Dedifferentiated amniotic fluid mesenchymal stem cell (primary cell): ENCODE measurements at regions not wholly inside any gene's neighbourhood (a gene's known extent, or its start where the extent isn't known, plus 50 kb on each side); places are given as distances from the start of the nearest gene placed in this dataset.
"Not testable (repeated sequence)": the region's sequence is repeated elsewhere in the genome, so short reads cannot be mapped to it uniquely, and the experiment has no call there.

Experiments
- DNase-seq: peaks from one replicate; pipeline ENCODE4 v3.0.0-alpha.2; 2016; ENCODE audit errors: extremely low spot score

GRCh38 chr7:125391921-125392320, 462.3 kb upstream of the POT1 start:
- DNase-seq: no peak

- no peak for DNase-seq
Measured at GRCh38 chr7:125390981-125391380, 461.4 kb upstream of the POT1 start.

DNA sequence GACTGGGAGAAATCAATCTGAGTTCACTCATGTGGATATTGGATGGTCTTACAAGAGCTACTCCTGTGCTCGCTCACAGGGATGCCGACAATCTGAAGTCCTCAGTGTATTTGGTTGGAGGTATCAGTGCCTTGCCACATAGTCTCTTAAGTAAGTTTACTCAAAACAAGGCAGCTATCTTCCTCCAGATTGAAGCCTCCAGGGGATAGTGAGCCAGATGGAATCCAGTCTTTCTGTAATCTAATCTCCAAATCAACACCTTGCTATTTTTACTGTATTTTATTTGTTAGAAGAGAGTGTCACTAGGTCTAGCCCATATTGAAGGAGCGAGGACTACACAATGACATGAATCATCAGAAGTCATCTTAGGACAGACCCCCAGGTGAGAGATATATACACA, 456.6 kb upstream of the POT1 start:
- no peak for DNase-seq

DNA sequence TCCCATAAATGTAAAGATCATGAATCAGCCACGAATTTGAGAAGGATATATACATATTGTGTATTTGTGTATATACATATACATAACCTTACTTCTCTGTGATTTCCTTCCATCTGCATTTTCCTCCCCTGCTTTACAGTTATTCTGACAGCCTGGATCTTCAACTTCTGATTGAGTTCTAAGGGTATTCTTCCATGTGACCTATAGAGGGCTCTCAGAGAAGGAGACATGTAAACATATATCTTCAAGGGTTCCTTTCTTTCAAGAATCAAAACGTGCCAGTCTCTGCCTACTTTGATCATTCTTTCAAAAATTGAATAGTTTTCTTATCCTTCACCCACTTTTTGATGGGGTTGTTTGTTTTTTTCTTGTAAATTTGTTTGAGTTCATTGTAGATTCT, 453.7 kb upstream of the POT1 start:
- DNase-seq: no peak

- DNase-seq: no peak
Measured at GRCh38 chr7:125382401-125382800, 452.8 kb upstream of the POT1 start.

- DNase-seq: no peak
Measured at GRCh38 chr7:125375942-125376341, 446.3 kb upstream of the POT1 start.

- no peak for DNase-seq
Measured at GRCh38 chr7:125370502-125370901, 440.9 kb upstream of the POT1 start.

GRCh38 chr7:125363873-125364272, 434.2 kb upstream of the POT1 start:
- DNase-seq: no peak

- no peak for DNase-seq
Measured at GRCh38 chr7:125358551-125359167, 429.0 kb upstream of the POT1 start.

- DNase-seq: no peak
Measured at GRCh38 chr7:125357676-125358455, 428.2 kb upstream of the POT1 start.

GRCh38 chr7:125355899-125356298, 426.3 kb upstream of the POT1 start:
- DNase-seq: no peak

- DNase-seq: no peak
Measured at GRCh38 chr7:125347269-125347668, 417.6 kb upstream of the POT1 start.

DNA sequence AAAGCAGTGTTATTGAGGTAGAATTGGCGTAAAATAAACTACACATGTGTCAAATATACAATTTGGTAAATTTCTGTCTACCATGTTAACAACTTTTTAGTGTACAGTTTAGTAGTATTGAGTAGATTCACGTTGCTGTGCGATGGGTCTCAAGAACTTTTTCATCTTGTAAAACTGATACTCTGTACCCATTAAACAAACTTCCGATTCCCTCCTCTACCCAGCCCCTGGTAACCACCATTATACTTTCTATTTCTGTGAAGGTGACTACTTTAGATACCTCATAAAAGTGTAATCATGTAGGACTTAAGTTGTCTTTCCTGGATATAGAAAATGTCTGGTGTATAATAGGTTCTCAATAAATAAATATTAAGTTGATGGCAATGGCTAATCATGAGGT, 408.5 kb upstream of the POT1 start:
- DNase-seq: no peak

DNA sequence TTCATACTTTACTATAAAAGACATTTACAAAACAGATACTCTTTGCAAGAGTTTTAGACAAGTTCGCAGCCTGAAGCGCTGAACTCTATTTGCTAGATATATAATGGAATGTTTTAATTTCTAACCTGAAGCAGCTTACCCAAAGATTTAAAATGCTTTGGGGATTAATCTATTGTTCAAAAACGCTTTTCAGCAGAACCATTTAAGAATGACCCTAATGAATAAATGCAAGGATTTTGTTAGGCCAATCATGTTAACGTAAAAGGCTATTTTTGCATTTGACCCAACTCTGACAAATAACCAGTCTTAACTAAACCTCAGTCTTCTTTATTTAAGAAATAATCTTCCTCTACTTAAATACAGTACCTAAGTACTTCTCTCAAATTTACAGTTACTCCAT, 406.7 kb upstream of the POT1 start:
- no peak for DNase-seq

GRCh38 chr7:125326666-125327255, 397.1 kb upstream of the POT1 start:
- no peak for DNase-seq

- no peak for DNase-seq
Measured at GRCh38 chr7:125316466-125316865, 386.8 kb upstream of the POT1 start.

- no peak for DNase-seq
Measured at GRCh38 chr7:125299003-125299765, 369.6 kb upstream of the POT1 start.

GRCh38 chr7:125279961-125280360, 350.3 kb upstream of the POT1 start:
- DNase-seq: no peak

DNA sequence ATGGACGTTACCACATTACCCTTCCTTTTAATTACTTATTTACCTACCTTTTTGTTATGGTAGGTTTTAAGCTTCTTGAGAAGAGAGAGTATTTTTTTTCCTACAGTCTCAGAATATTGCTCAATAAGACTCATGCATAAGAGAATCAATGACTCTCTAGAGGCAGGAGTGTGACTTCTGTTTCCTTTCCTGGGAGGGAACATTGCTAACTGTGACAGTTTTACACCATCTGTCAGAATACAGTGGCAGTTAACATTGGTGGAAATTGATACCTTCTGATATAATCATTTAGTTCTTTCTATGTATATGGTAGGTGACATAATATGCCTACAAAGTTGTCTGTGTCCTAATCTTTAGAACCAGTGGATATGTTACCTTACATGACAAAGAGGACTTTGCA, 348.7 kb upstream of the POT1 start:
- DNase-seq: no peak

- DNase-seq: not testable (repeated sequence)
Measured at GRCh38 chr7:125274742-125275141, 345.1 kb upstream of the POT1 start.

- not testable (repeated sequence) for DNase-seq
Measured at GRCh38 chr7:125264174-125264856, 334.7 kb upstream of the POT1 start.

- not testable (repeated sequence) for DNase-seq
Measured at GRCh38 chr7:125258876-125259417, 329.3 kb upstream of the POT1 start.
